ENCODE measurements at regions not wholly inside any gene's neighbourhood (a gene's known extent, or its start where the extent isn't known, plus 50 kb on each side); places are given as distances from the start of the nearest gene placed in this dataset.
A peak's percentile ranks its signal among the peaks of the same experiment; 100 is the strongest.

- no peak for DNase-seq (ENCODE audit: low spot score)
These were observed 402.1 kb upstream of the CHD6 start for GRCh38 chr20:42020316-42020715.

DNA sequence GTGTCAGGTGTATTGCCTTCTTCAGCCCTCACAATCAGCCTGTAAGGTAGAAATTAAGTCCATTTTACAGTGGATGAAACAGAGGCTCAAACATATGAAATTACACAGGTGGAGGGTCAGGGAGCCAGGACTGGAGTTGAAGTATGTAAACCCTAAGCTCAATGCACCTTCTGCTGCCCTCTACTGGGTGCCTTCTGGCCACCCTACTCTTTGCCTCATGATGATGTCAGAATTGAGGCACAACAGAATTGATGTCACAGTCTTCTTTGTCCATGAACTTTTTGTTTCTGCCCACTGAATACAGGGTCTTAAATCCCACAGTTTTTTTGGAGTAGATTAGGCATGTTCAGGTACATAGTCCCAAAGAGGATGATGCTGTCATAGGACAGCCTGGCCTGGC, 400.8 kb upstream of the CHD6 start:
- no peak for DNase-seq (ENCODE audit: low spot score)

GRCh38 chr20:42010090-42010489, 391.9 kb upstream of the CHD6 start:
- no peak for DNase-seq (ENCODE audit: low spot score)

DNA sequence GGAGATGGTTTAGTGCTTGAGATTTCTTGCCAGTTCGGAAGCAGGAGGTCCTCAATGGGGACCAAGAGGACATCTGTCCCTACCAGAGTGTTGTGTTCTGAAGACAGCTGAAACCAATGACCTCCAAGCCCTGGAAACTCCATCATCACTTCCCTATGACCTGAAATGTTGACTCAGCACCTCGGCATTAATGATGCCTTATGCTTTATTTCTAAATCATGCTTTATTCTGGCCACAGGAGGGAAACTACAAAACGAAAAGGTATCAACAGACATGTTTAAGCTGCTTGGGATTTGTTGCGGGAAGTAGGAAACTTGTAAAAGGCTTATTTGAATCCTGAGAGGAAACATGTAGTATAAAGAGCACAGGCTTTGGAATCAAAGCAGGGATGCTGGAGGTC, 389.1 kb upstream of the CHD6 start:
- no peak for DNase-seq (ENCODE audit: low spot score)

DNA sequence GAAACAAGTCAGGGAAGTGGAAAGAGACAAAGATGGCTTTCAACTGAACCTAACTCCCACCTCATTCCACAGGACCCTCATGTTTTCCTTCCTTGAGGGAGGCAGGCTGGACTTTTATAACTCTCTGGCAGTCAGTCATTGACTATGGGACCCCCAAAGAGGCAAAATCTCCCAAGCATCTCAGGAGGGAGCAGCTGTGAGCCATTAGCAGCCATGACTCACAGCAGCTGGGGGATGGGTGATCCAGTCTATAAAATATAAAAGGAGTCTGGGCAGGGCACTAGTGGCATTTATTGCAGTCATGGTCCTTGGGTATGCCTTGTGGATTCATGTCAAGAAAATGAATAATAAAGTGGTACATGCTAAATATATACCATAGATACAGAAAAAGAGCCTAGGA, 387.0 kb upstream of the CHD6 start:
- no peak for DNase-seq (ENCODE audit: low spot score)

- DNase-seq (ENCODE audit: low spot score) = no peak
These were observed 385.2 kb upstream of the CHD6 start for GRCh38 chr20:42003380-42003779.

- no peak for DNase-seq (ENCODE audit: low spot score)
These were observed 380.6 kb upstream of the CHD6 start for GRCh38 chr20:41998539-41999341.

GRCh38 chr20:41996951-41997350, 378.8 kb upstream of the CHD6 start:
- no peak for DNase-seq (ENCODE audit: low spot score)

GRCh38 chr20:41992481-41992880, 374.3 kb upstream of the CHD6 start:
- no peak for DNase-seq (ENCODE audit: low spot score)

- DNase-seq (ENCODE audit: low spot score) = no peak
These were observed 373.2 kb upstream of the CHD6 start for GRCh38 chr20:41991412-41991811.

DNA sequence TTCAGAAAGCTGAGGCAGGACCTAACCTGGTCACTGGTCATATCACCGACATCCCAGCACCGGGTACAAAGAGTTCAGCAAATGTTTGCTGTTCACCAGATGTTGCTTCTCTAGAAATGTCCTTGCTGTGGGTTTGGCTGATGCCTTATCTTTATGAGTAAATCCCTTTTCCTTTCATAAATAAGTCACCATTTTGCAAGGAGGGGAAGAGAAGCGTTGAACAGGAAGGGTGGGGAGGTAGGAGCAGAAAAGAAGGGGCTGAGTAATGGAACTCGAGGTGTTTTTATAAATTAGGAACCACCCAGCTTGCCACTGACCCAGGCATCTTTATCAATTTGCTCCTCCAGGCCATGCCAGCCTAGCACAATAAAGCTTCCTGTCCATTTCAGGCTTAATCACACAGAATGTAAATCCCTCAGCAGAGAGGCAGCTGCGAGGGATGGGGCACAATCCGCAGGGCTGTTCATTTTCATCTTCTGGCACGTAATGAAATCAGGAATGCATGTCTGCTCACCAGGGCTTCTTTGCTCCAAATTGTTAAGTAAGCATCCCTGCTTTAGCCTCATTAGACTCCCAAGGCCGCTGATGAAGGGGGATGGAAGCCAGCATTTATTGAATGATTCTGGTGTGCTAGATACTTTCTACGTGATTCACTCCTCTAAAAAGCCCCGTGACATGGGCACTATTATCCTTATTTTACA, 371.9 kb upstream of the CHD6 start:
- DNase-seq (ENCODE audit: low spot score) = no peak

DNA sequence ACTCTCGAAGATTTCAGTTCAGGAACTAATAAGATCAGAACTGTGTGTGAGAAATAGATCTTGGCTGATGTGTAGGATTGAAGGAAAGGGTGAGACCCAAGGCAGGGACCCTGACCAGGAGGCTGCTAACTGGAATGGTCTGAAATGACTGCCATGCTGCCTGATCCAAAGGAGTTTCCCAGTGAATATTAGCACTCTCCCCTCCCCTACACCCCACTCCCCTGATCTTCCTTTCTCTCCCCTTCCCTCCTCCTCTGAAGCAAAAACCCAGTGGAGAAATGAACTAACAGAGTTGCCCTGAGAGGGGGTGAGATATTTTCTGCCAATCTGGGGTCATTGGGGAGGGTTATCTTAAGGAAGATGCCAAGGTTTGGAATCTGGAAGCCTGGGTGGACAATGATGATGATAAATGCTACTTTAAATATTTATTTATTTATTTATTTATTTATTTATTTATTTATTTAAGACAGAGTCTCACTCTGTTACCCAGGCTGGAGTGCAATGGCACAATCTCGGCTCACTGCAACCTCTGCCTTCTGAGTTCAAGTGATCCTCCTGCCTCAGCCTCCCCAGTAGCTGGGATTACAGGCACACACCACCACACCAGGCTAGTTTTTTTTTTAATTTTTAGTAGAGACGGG, 371.0 kb upstream of the CHD6 start:
- no peak for DNase-seq (ENCODE audit: low spot score)

DNA sequence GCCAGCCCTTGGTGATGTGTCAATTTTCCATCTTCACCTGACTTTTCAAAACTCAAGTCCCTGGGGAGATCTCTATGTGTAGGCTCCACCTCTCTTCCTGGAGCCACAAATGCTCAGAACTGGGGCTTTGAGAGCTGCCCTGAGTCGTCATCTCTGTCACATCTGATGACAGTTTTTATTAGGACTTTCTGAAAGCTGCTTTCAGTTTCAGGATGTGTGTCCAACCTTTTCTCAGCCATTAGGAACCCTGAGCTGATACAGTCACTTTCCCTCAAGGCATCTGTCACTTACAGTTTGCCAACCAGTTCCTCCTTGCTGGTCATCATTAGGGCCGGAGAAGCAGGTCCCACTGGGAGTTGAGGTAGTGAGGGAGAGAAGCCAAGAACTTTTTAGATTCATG, 365.9 kb upstream of the CHD6 start:
- DNase-seq (ENCODE audit: low spot score) = no peak

DNA sequence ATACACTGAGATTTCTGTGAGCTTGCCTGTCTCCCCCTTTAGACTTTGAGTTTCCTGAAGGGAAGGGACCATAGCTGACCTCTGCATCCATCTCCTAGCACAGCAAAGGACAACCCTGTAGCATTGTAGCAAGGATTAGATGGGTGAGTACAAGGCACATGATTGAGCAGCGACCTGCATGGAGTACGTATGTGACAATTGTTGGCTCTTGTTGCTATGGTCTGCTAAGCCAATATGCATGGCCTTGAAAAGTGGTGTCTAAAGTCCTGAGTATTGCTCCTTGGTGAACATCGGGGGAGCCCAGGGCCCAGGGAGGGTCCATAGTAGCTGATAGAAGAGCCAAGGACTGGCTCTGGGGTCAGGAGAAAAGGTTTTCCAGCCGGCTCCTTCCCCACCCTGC, 365.0 kb upstream of the CHD6 start:
- no peak for DNase-seq (ENCODE audit: low spot score)

DNA sequence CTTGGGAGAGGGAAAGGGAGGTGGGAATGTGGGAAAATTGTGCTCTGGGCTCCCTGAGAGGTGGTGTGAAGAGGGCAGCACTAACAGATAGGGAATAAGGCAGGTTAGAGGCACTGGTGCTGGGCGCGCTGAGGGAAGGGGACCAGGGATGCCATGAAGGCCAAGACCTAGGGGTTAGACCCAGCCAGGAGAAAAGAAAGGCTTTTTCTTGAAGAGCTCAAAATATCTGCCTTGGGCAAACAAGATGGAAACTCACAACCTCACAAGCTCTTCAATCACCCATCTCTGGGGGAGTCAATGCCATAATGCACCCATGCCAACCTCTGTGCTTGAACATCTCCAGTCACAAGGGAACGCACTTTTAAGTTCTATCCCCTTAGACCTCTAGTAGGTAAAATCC, 363.6 kb upstream of the CHD6 start:
- no peak for DNase-seq (ENCODE audit: low spot score)

- no peak for DNase-seq (ENCODE audit: low spot score)
These were observed 360.7 kb upstream of the CHD6 start for GRCh38 chr20:41978875-41979274.

DNA sequence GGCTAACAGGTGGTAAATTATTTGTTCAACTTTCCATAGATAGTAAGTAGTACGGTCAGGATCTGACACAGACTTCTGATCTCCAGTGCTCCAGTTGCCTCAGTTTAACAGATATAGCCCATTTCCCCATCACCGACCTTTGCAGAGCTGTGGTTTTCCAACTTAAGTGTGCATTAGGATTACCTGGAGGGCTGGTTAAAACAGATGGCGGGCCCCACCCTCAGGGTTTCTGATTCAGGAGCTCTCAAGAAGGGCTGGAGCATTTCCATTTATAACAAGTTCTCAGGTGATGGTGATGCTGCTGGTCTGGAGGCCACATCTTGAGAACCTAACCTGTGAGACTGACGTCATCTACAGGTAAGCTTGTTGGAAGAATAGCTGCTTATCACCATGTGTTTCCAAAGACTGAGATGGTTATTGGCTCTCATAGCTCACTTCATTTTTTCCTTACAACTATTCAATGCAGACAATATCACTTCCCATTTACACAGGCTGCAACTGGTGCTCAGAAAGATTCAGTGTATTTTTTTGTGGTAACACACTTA, 360.1 kb upstream of the CHD6 start:
- no peak for DNase-seq (ENCODE audit: low spot score)

DNA sequence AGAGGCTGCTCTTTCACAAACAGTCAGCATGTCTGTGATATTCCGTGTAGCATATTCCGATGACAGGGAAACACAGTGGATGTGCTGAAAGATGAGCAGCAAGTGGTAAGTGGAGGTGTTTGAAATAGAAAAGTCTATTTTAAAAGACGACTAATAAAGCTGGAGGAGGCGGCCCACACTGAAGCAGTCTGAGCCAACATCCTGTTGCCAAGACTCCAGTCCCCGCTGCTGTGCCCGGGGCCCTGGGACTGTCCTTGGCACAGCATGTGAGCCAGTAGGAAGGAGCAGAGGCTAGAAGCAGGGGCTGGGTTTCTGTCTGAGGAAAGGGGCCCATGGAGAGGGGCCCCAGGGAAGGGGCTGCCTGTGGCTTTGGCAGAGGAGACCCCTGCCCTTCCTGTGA, 351.5 kb upstream of the CHD6 start:
- DNase-seq (ENCODE audit: low spot score) = no peak

- no peak for DNase-seq (ENCODE audit: low spot score)
These were observed 342.0 kb upstream of the CHD6 start for GRCh38 chr20:41960166-41960565.

DNA sequence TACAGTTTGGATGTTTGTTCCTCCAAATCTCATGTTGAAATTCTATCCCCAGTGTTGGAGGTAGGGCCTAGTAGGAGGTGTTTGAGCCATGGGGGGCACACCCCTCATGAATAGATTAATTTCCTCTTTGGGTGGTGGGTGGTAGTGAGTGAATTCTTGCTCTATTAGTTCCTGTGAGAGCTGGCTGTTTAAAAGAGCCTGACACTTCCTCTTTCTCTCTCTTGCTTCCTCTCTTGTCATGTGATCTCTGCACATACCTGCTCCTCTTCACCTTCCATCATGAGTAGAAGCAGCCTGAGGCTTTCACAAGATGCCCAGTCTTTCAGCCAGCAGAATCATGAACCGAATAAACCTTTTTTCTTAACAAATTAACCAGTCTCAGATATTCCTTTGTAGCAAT, 340.2 kb upstream of the CHD6 start:
- no peak for DNase-seq (ENCODE audit: low spot score)

DNA sequence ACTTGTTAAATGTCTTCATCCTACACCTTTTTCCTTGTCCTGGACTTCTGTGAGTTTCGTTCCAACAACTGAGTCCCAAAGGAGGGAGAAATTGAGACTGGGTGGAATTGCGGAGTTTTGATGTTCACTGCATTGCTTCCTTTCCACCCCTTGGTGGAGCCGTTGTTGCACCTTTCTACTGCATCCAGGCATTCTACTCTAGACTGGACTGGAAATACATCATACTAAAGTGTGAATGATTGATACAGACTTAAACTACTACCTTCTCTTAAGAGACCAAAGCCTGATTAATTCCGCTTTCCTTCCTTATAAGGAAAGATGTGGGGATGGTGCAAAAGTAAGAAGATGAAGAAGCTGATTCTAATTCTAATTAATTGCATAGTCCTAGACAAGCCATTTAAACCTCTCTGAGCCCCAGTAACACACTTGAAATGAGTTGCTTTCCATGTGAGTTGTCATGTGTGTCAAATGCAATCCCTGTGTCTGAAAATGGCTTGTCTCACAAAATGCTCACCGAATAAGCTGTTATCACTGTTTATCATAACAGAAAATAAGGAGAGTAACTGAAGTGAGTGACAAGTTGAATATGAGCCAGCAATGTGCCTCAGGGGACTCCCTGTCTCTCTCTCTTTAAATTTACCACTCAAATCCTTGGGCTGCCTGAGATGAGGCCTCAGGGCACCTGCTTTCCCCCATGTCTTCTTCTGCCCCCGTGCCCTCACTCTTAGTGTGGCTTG, 338.3 kb upstream of the CHD6 start:
- DNase-seq (ENCODE audit: low spot score) = peak; percentile 11

DNA sequence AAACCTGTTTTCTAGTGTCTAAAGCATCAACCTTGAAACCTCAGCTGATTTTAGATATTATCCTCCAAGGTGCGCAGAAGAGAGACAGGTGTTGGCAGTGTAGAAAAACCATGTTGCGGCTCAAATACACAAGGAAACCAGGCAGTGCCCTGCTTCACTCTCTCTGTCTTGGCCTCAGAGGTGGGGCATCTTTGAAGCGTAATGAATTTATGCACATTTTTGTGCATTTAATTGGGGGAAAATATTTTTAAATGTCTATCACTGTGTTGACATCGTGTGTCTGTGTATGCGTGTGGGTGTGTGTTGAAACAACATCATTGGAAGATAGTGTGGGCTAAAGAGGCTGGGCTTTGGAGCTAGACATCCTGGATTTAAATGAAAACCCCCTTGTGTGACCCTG, 334.0 kb upstream of the CHD6 start:
- DNase-seq (ENCODE audit: low spot score) = no peak
